SK-N-SH treated with all-trans-retinoic acid at 6 μM for 48 hours (cell line): ENCODE measurements at regions not wholly inside any gene's neighbourhood (a gene's known extent, or its start where the extent isn't known, plus 50 kb on each side); places are given as distances from the start of the nearest gene placed in this dataset.

Experiments used
- ATAC-seq: fragments of 200-7000 bp; cut with Tn5 transposase; 3 replicates; pipeline ENCODE4 v1.9.1; 2020; ENCODE audit warnings: mild to moderate bottlenecking, moderate library complexity
- ARNTL ChIP-seq: fragments of 450-650 bp; formaldehyde crosslinking; IDR thresholded peaks from 2 replicates; pipeline ENCODE4 v1.5.0; 2020; ENCODE audit warnings: low read depth, mild to moderate bottlenecking, moderate library complexity, borderline replicate concordance
- BACH2 ChIP-seq: fragments of 250-450 bp; sonication (Bioruptor Pico); IDR thresholded peaks from 2 replicates; pipeline ENCODE4 v1.9.0; 2021; ENCODE audit warnings: mild to moderate bottlenecking, borderline replicate concordance
- CSDC2 ChIP-seq: fragments of 250-450 bp; sonication (Bioruptor Pico); IDR thresholded peaks from 2 replicates; pipeline ENCODE4 v1.5.0; 2020; ENCODE audit warnings: mild to moderate bottlenecking, moderate library complexity
- ESRRG ChIP-seq: fragments of 250-450 bp; sonication (Bioruptor Pico); IDR thresholded peaks from 2 replicates; pipeline ENCODE4 v1.6.1; 2021; ENCODE audit warnings: mild to moderate bottlenecking
- GLIS3 ChIP-seq: fragments of 250-450 bp; sonication (Bioruptor Pico); IDR thresholded peaks from 2 replicates; pipeline ENCODE4 v1.5.0; 2020; ENCODE audit warnings: mild to moderate bottlenecking, moderate library complexity
- ISL1 ChIP-seq: fragments of 250-450 bp; sonication (Bioruptor Pico); IDR thresholded peaks from 2 replicates; pipeline ENCODE4 v2.1.2; 2022; ENCODE audit warnings: mild to moderate bottlenecking, moderate library complexity
- OSR1 ChIP-seq: fragments of 250-450 bp; sonication (Bioruptor Pico); IDR thresholded peaks from 2 replicates; pipeline ENCODE4 v1.8.0; 2022; ENCODE audit warnings: moderate library complexity, mild to moderate bottlenecking, inconsistent platforms
- PATZ1 ChIP-seq: fragments of 250-450 bp; sonication (Bioruptor Pico); IDR thresholded peaks from 2 replicates; pipeline ENCODE4 v1.8.0; 2020; ENCODE audit warnings: mild to moderate bottlenecking, moderate library complexity, borderline replicate concordance
- PPARA ChIP-seq: fragments of 250-450 bp; sonication (Bioruptor Pico); IDR thresholded peaks from 2 replicates; pipeline ENCODE4 v1.5.0; 2020; ENCODE audit warnings: mild to moderate bottlenecking, borderline replicate concordance
- RARB ChIP-seq: fragments of 250-450 bp; sonication (Bioruptor Pico); IDR thresholded peaks from 2 replicates; pipeline ENCODE4 v1.8.0; 2021; ENCODE audit warnings: mild to moderate bottlenecking, moderate library complexity
- TCF4 ChIP-seq: fragments of 250-450 bp; sonication (Bioruptor Pico); IDR thresholded peaks from 2 replicates; pipeline ENCODE4 v1.8.0; 2021; ENCODE audit warnings: mild to moderate bottlenecking, moderate library complexity, borderline replicate concordance
- TOX ChIP-seq: fragments of 250-450 bp; sonication (Bioruptor Pico); IDR thresholded peaks from 2 replicates; pipeline ENCODE4 v1.8.0; 2021; ENCODE audit warnings: mild to moderate bottlenecking, moderate library complexity, borderline replicate concordance
- ZFP3 ChIP-seq: fragments of 250-450 bp; sonication (Bioruptor Pico); IDR thresholded peaks from 2 replicates; pipeline ENCODE4 v1.5.0; 2020; ENCODE audit warnings: mild to moderate bottlenecking, moderate library complexity
- ZFP30 ChIP-seq: fragments of 450-650 bp; formaldehyde crosslinking; IDR thresholded peaks from 2 replicates; pipeline ENCODE4 v1.5.0; 2022; ENCODE audit warnings: mild to moderate bottlenecking, moderate library complexity
- ZNF565 ChIP-seq: fragments of 450-650 bp; formaldehyde crosslinking; conservative IDR thresholded peaks from 2 replicates; pipeline ENCODE4 v1.5.0; 2020; ENCODE audit warnings: low read depth, mild to moderate bottlenecking, moderate library complexity
- ZNF70 ChIP-seq: fragments of 450-650 bp; formaldehyde crosslinking; IDR thresholded peaks from 2 replicates; pipeline ENCODE4 v1.5.0; 2020; ENCODE audit warnings: mild to moderate bottlenecking, moderate library complexity
- ZNF8 ChIP-seq: fragments of 450-650 bp; formaldehyde crosslinking; IDR thresholded peaks from 2 replicates; pipeline ENCODE4 v1.5.0; 2020; ENCODE audit warnings: mild to moderate bottlenecking, moderate library complexity
- TF ChIP-seq, protein P1 (sequence below): fragments of 250-450 bp; sonication (Bioruptor Pico); IDR thresholded peaks from 2 replicates; pipeline ENCODE4 v1.5.0; 2020; ENCODE audit warnings: mild to moderate bottlenecking, moderate library complexity
- TF ChIP-seq, protein P2 (sequence below): fragments of 250-450 bp; sonication (Bioruptor Pico); IDR thresholded peaks from 2 replicates; pipeline ENCODE4 v1.8.0; 2021; ENCODE audit warnings: low read depth, mild to moderate bottlenecking, moderate library complexity, borderline replicate concordance
- TF ChIP-seq, protein P3 (sequence below): fragments of 250-450 bp; sonication (Bioruptor Pico); IDR thresholded peaks from 2 replicates; pipeline ENCODE4 v1.5.1; 2021; ENCODE audit warnings: mild to moderate bottlenecking, moderate library complexity
- TF ChIP-seq, protein P4 (sequence below): fragments of 250-450 bp; sonication (Bioruptor Pico); IDR thresholded peaks from 2 replicates; pipeline ENCODE4 v1.5.1; 2020; ENCODE audit warnings: low read depth, mild to moderate bottlenecking, moderate library complexity

DNA sequence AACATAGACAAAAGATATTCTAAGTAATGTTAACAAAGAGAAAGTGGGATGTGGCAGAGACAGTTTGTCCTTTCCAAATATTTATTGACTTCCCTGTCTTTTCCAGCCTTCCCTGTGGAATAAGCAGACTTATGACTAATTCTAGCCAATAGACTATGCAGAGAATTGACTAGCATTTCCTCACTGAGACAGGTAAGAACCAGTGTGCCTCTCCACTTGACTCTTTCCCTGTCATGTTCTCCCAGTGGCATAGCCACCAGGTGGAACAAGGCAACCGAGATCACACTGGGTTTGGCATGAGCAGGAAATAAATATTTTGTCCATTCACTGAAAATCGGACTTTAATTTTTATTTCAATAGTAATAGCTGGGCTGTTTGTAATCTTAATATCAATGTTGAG lies 168.1 kb upstream of the CTAGE1 start:
- no peak for TF ChIP-seq ZNF8 (CRISPR knock-in tag)
- no peak for TF ChIP-seq ZNF565 (CRISPR knock-in tag)
- no peak for TF ChIP-seq ZFP3
- TF ChIP-seq ZNF70, result no peak
- TF ChIP-seq, protein P1, sequence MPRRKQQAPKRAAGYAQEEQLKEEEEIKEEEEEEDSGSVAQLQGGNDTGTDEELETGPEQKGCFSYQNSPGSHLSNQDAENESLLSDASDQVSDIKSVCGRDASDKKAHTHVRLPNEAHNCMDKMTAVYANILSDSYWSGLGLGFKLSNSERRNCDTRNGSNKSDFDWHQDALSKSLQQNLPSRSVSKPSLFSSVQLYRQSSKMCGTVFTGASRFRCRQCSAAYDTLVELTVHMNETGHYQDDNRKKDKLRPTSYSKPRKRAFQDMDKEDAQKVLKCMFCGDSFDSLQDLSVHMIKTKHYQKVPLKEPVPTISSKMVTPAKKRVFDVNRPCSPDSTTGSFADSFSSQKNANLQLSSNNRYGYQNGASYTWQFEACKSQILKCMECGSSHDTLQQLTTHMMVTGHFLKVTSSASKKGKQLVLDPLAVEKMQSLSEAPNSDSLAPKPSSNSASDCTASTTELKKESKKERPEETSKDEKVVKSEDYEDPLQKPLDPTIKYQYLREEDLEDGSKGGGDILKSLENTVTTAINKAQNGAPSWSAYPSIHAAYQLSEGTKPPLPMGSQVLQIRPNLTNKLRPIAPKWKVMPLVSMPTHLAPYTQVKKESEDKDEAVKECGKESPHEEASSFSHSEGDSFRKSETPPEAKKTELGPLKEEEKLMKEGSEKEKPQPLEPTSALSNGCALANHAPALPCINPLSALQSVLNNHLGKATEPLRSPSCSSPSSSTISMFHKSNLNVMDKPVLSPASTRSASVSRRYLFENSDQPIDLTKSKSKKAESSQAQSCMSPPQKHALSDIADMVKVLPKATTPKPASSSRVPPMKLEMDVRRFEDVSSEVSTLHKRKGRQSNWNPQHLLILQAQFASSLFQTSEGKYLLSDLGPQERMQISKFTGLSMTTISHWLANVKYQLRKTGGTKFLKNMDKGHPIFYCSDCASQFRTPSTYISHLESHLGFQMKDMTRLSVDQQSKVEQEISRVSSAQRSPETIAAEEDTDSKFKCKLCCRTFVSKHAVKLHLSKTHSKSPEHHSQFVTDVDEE (CRISPR knock-in tag), result no peak
- TF ChIP-seq ZFP30 (CRISPR knock-in tag), result no peak
- no peak for TF ChIP-seq PATZ1 (CRISPR knock-in tag)
- TF ChIP-seq TOX (CRISPR knock-in tag), result no peak
- TF ChIP-seq, protein P2, sequence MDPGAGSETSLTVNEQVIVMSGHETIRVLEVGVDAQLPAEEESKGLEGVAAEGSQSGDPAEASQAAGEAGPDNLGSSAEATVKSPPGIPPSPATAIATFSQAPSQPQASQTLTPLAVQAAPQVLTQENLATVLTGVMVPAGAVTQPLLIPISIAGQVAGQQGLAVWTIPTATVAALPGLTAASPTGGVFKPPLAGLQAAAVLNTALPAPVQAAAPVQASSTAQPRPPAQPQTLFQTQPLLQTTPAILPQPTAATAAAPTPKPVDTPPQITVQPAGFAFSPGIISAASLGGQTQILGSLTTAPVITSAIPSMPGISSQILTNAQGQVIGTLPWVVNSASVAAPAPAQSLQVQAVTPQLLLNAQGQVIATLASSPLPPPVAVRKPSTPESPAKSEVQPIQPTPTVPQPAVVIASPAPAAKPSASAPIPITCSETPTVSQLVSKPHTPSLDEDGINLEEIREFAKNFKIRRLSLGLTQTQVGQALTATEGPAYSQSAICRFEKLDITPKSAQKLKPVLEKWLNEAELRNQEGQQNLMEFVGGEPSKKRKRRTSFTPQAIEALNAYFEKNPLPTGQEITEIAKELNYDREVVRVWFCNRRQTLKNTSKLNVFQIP (CRISPR knock-in tag), result no peak
- TF ChIP-seq GLIS3 (CRISPR knock-in tag), result no peak
- no peak for TF ChIP-seq ARNTL (CRISPR knock-in tag)
- no peak for TF ChIP-seq TCF4 (CRISPR knock-in tag)
- TF ChIP-seq BACH2 (CRISPR knock-in tag), result no peak
- TF ChIP-seq ISL1 (CRISPR knock-in tag), result no peak
- ATAC-seq, result no peak

- ATAC-seq, result no peak
- TF ChIP-seq OSR1 (no peak), GLIS3 (CRISPR knock-in tag) (no peak), PATZ1 (CRISPR knock-in tag) (no peak), ARNTL (CRISPR knock-in tag) (no peak), ZFP3 (no peak), RARB (no peak), TCF4 (CRISPR knock-in tag) (no peak), ZNF8 (CRISPR knock-in tag) (no peak), TOX (CRISPR knock-in tag) (no peak), PPARA (CRISPR knock-in tag) (no peak), CSDC2 (CRISPR knock-in tag) (no peak), ESRRG (no peak), ZNF565 (CRISPR knock-in tag) (no peak), ISL1 (CRISPR knock-in tag) (no peak)
- TF ChIP-seq, protein P3, sequence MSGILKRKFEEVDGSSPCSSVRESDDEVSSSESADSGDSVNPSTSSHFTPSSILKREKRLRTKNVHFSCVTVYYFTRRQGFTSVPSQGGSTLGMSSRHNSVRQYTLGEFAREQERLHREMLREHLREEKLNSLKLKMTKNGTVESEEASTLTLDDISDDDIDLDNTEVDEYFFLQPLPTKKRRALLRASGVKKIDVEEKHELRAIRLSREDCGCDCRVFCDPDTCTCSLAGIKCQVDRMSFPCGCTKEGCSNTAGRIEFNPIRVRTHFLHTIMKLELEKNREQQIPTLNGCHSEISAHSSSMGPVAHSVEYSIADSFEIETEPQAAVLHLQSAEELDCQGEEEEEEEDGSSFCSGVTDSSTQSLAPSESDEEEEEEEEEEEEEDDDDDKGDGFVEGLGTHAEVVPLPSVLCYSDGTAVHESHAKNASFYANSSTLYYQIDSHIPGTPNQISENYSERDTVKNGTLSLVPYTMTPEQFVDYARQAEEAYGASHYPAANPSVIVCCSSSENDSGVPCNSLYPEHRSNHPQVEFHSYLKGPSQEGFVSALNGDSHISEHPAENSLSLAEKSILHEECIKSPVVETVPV (CRISPR knock-in tag), result no peak
- TF ChIP-seq, protein P4, sequence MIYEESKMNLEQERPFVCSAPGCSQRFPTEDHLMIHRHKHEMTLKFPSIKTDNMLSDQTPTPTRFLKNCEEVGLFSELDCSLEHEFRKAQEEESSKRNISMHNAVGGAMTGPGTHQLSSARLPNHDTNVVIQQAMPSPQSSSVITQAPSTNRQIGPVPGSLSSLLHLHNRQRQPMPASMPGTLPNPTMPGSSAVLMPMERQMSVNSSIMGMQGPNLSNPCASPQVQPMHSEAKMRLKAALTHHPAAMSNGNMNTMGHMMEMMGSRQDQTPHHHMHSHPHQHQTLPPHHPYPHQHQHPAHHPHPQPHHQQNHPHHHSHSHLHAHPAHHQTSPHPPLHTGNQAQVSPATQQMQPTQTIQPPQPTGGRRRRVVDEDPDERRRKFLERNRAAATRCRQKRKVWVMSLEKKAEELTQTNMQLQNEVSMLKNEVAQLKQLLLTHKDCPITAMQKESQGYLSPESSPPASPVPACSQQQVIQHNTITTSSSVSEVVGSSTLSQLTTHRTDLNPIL, result no peak
- TF ChIP-seq, protein P2 (CRISPR knock-in tag), result no peak
- TF ChIP-seq, protein P1 (CRISPR knock-in tag), result no peak
- TF ChIP-seq, all 23 proteins: peak for 0
These were observed 173.5 kb upstream of the CTAGE1 start for GRCh38 chr18:22591222-22591621.
